ENCODE measurements at regions not wholly inside any gene's neighbourhood (a gene's known extent, or its start where the extent isn't known, plus 50 kb on each side); places are given as distances from the start of the nearest gene placed in this dataset.

GRCh38 chr11:70551351-70552166, 153.2 kb downstream of the CTTN start:
- TF ChIP-seq CTCF (conservative IDR thresholded peaks at IDR 0.05 in 1 of 2, IDR thresholded peaks at IDR 0.05 in 1 of 2; ENCODE audit: low read depth in 1 of 2, low read length in 2 of 2) (no peak), EZH2 (IDR thresholded peaks at IDR 0.05; ENCODE audit: low read length, missing control alignments) (no peak)
